Transverse colon (tissue), 4 donors: ENCODE measurements at regions not wholly inside any gene's neighbourhood (a gene's known extent, or its start where the extent isn't known, plus 50 kb on each side); places are given as distances from the start of the nearest gene placed in this dataset.

Experiments used
- DNase-seq: peaks from one replicate; pipeline ENCODE4 v3.0.0-alpha.2; 2019
- H3K27ac ChIP-seq, 4 donors: fragments of 200-600 bp; sonication (generic); 2 replicates each; pipeline ENCODE4 v1.5.1; 2016 to 2018; ENCODE audit warnings: inconsistent platforms in 4 of 4
- H3K27me3 ChIP-seq: fragments of 200-600 bp; sonication (generic); 2 replicates; pipeline ENCODE4 v1.5.1; 2017; ENCODE audit warnings: inconsistent platforms
- H3K36me3 ChIP-seq, 4 donors: fragments of 200-600 bp; sonication (generic); 2 replicates each; pipeline ENCODE4 v1.5.1; 2017 to 2019; ENCODE audit warnings: inconsistent platforms in 4 of 4
- H3K4me1 ChIP-seq, 4 donors: fragments of 200-600 bp; sonication (generic); 2 replicates each; pipeline ENCODE4 v1.5.1; 2017 to 2020; ENCODE audit warnings: inconsistent platforms in 4 of 4
- H3K4me3 ChIP-seq, 4 donors: fragments of 200-600 bp; sonication (generic); 1 replicate in 1 of 4; 2 replicates in 3 of 4; pipeline versions ENCODE4 v1.5.1 to v1.6.1; 2017 to 2019; ENCODE audit warnings: inconsistent platforms in 4 of 4
- H3K9me3 ChIP-seq, 2 donors: fragments of 200-600 bp; sonication (generic); 2 replicates each; pipeline ENCODE4 v1.5.1; 2017 to 2019; ENCODE audit warnings: inconsistent platforms in 2 of 2
- EP300 ChIP-seq: sonication (generic); formaldehyde crosslinking; IDR thresholded peaks from one replicate; pipeline ENCODE4 v1.6.1; 2017; ENCODE audit warnings: antibody characterized with exemption, low read depth
- POLR2A ChIP-seq: fragments of 450-650 bp; IDR thresholded peaks from one replicate; pipeline ENCODE4 v1.6.1; 2016; ENCODE audit warnings: antibody characterized with exemption, mild to moderate bottlenecking, moderate library complexity
- POLR2AphosphoS5 ChIP-seq, 3 donors: sonication (generic); formaldehyde crosslinking; IDR thresholded peaks; one replicate each; pipeline ENCODE4 v1.6.1; 2016; ENCODE audit warnings: antibody characterized with exemption in 3 of 3
- WGBS, 2 donors: methylation state at CpG; one replicate each; pipeline ENCODE4 v1.1.5; 2018; ENCODE audit warnings: low coverage in 1 of 2; 5-methylcytosine and 5-hydroxymethylcytosine counted together
- in situ Hi-C, 4 donors: fragments of 200-750 bp; cut with MboI; loops; one replicate each; pipeline versions ENCODE4 v1.15.0 to v1.15.1; 2017; ENCODE audit warnings: low sequenced_read_pairs in 3 of 4, low pct_ligation_motif_present in 1 of 4, low pct_unique_long_range_greater_than_20kb in 1 of 4
- intact Hi-C: fragments of 100-400 bp; cut with DNase I; formaldehyde crosslinking; loops from one replicate; pipeline ENCODE4 v1.15.1; 2023; ENCODE audit warnings: low total_unique reads
- TF ChIP-seq, protein P1 (sequence below), 5 experiments: fragments of 200-600 bp in 3 of 5; fragments of 450-650 bp in 2 of 5; sonication (generic) in 3 of 5; IDR thresholded peaks; 1 replicate in 2 of 5; 2 replicates in 3 of 5; pipeline ENCODE4 v1.5.1; 2016 to 2017; ENCODE audit warnings: antibody characterized with exemption in 5 of 5, inconsistent platforms in 3 of 5, mild to moderate bottlenecking in 2 of 5, moderate library complexity in 1 of 5

DNA sequence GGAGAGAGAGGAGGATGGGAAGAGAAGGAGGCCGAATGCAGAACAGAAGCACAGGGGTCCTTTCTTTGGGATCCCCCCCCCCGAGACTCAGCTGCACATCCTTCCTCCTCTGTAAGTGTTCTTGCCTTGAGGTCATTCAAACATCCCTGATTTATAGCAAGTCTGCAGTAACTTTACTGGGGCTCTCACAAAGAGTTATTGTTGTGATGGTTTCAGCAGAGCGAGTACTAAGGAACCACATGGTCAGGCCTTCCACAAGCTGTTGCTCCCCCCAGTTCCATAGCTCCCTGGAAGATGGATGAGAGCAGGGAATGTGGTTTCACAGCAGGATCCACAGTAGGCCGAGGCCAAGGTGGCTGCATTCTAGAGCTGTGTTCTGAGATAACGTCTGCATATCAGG is 351.4 kb upstream of the CDH4 start:
- Histone ChIP-seq H3K9me3 (peaks cover 0 to 2% of the 10 kb centered on the region in 2 donors), H3K27ac (no peak overlapping the region), H3K4me3 (no peak overlapping the region), H3K36me3 (no peaks in the 10 kb centered on the region), H3K27me3 (no peaks in the 10 kb centered on the region), H3K4me1 (no peaks in the 10 kb centered on the region)
- 17 to 34% methylated on average over 1 to 5 of the region's 5 CpGs for WGBS, 2 donors
- TF ChIP-seq EP300, result no peak
- DNase-seq, result no peak
- in situ Hi-C loops, result no loop called here
- intact Hi-C loops, result no loop called here

DNA sequence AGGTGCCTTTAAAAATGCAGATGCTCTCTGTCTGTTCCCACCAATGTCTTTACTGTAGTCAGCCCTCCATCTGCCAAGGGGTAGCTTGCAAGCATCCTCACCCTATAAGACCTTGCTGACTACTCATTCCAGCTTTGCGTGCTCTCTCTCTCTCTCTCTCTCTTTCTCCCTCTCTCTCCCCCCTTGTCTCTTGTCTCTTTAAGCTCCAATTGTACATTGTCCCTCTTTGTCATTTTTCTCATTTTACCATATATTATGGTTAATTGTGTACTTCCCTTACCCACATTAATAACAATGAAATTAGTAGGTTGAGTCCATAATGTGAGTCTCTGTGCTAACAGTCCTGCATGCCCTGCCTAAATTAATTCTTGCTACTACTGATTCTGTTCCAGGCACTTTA is 350.2 kb upstream of the CDH4 start:
- 88 to 100% methylated on average over 1 of the region's 1 CpG for WGBS, 2 donors
- DNase-seq, result no peak
- Histone ChIP-seq H3K27me3 (no peaks in the 10 kb centered on the region), H3K9me3 (peaks cover 0 to 2% of the 10 kb centered on the region in 2 donors), H3K27ac (no peak overlapping the region), H3K4me1 (no peaks in the 10 kb centered on the region), H3K4me3 (no peak overlapping the region), H3K36me3 (no peaks in the 10 kb centered on the region)
- no peak for TF ChIP-seq EP300
- TF ChIP-seq POLR2AphosphoS5 (IDR thresholded peaks at IDR 0.05), result no peak
- TF ChIP-seq POLR2A, result no peak
- TF ChIP-seq, protein P1, sequence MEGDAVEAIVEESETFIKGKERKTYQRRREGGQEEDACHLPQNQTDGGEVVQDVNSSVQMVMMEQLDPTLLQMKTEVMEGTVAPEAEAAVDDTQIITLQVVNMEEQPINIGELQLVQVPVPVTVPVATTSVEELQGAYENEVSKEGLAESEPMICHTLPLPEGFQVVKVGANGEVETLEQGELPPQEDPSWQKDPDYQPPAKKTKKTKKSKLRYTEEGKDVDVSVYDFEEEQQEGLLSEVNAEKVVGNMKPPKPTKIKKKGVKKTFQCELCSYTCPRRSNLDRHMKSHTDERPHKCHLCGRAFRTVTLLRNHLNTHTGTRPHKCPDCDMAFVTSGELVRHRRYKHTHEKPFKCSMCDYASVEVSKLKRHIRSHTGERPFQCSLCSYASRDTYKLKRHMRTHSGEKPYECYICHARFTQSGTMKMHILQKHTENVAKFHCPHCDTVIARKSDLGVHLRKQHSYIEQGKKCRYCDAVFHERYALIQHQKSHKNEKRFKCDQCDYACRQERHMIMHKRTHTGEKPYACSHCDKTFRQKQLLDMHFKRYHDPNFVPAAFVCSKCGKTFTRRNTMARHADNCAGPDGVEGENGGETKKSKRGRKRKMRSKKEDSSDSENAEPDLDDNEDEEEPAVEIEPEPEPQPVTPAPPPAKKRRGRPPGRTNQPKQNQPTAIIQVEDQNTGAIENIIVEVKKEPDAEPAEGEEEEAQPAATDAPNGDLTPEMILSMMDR (IDR thresholded peaks at IDR 0.05), result no peak
- intact Hi-C loops, result no loop called here
- in situ Hi-C loops, result no loop called here

DNA sequence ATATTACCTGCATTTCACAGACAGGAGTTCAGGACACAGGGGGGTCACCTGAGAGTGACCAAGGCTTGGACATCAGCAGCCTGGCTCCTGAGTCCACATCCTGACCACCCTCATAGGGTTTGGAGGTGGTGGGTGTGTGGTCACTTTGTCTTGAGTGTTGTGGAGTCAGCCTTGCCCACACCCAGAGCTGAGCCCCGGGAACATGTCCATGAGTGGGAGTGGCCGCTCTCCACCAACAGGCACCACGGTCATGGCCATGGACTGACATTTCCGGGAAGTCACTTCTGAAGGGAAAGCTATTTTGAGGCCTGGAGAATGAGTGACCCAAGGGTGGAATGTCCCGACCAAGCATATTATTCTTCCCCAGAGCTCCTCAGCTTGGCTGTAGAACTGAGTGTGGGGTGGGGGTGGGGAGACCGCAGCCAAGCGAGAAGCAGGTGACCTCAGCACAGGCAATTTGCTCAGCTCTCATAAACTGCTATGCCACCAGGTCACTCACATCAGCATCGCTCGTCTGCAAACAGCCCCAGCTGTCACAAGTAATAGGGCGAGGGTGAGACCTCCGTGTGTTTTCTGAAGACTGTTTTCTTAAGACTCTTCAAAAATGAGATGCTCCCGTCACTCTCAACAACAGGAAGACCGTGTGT is 348.6 kb upstream of the CDH4 start:
- WGBS, 2 donors, result 43 to 58% methylated on average over 2 to 13 of the region's 13 CpGs
- DNase-seq, result no peak
- TF ChIP-seq EP300, result no peak
- TF ChIP-seq, protein P1 (IDR thresholded peaks at IDR 0.05), result no peak
- no peak for TF ChIP-seq POLR2A
- TF ChIP-seq POLR2AphosphoS5 (IDR thresholded peaks at IDR 0.05), result no peak
- intact Hi-C loops (no loop called here), in situ Hi-C loops (no loop called here)
- no peaks in the 10 kb centered on the region for H3K4me1 ChIP-seq
- H3K27me3 ChIP-seq, result no peaks in the 10 kb centered on the region
- no peak overlapping the region for H3K27ac ChIP-seq
- H3K4me3 ChIP-seq, result no peak overlapping the region
- peaks cover 0 to 2% of the 10 kb centered on the region in 2 donors for H3K9me3 ChIP-seq
- H3K36me3 ChIP-seq, result no peaks in the 10 kb centered on the region

DNA sequence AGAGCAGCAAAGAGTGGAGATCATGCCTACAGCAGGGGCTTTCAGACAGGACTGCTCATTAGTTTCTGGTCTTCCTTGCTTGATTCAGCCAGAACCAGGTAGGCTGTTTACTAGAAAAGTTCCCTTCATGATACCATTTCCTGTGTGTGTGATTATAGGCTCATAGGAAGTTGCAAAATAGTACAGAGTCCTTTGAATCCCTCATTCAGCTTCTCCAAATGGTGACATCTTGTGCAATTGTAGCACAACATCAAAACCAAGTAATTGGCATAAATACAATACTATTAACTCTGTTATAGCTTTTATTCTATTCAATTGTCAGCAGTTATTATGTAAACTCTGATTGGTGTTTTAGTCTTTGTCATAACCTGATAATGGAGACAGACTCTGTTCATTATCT is 347.3 kb upstream of the CDH4 start:
- Histone ChIP-seq H3K27ac (no peak overlapping the region), H3K4me1 (no peaks in the 10 kb centered on the region), H3K36me3 (no peaks in the 10 kb centered on the region), H3K27me3 (no peaks in the 10 kb centered on the region), H3K4me3 (no peak overlapping the region), H3K9me3 (peaks cover 0 to 2% of the 10 kb centered on the region in 2 donors)
- DNase-seq, result no peak
- in situ Hi-C loops (no loop called here), intact Hi-C loops (no loop called here)
- TF ChIP-seq, protein P1 (IDR thresholded peaks at IDR 0.05), result no peak
- TF ChIP-seq POLR2AphosphoS5 (IDR thresholded peaks at IDR 0.05) (no peak), POLR2A (no peak), EP300 (no peak)

DNA sequence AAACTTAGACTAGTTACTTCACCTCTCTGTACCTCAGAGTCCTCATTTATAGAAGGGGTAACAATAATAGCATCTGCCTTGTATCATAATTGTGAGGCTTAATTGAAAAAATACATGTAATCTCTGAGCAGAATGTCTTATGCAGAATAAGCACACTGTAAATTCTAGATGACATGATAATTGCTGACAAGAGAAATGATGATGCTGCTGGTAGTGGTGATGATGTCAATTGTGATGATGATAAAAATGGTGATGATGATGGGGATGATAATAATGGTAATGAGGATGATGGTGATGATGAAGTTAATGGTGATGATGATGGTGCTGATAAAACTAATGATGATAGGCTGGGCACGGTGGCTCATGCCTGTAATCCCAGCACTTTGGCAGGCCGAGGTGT is 346.1 kb upstream of the CDH4 start:
- in situ Hi-C loops, result no loop called here
- DNase-seq, result no peak
- TF ChIP-seq EP300 (no peak), POLR2A (no peak), POLR2AphosphoS5 (IDR thresholded peaks at IDR 0.05) (no peak)
- TF ChIP-seq, protein P1 (IDR thresholded peaks at IDR 0.05), result no peak
- no peaks in the 10 kb centered on the region for H3K27me3 ChIP-seq
- no peaks in the 10 kb centered on the region for H3K4me1 ChIP-seq
- H3K36me3 ChIP-seq, result no peaks in the 10 kb centered on the region
- 69 to 92% methylated on average over 2 of the region's 2 CpGs for WGBS, 2 donors
- no peak overlapping the region for H3K27ac ChIP-seq
- H3K9me3 ChIP-seq, result peaks cover 0 to 2% of the 10 kb centered on the region in 2 donors
- intact Hi-C loops, result no loop called here
- H3K4me3 ChIP-seq, result no peak overlapping the region
